Neural progenitor cell (in vitro differentiated cells): ENCODE measurements at regions not wholly inside any gene's neighbourhood (a gene's known extent, or its start where the extent isn't known, plus 50 kb on each side); places are given as distances from the start of the nearest gene placed in this dataset.
A peak's percentile ranks its signal among the peaks of the same experiment; 100 is the strongest.

Experiments
- DNase-seq: peaks from one replicate; pipeline ENCODE4 v3.0.0-alpha.2; 2016; ENCODE audit warnings: low spot score
- H2AFZ ChIP-seq: fragments of 200-600 bp; sonication (generic); replicated peaks from 2 replicates; pipeline ENCODE4 v1.6.1; 2016; ENCODE audit warnings: antibody characterized with exemption
- H3F3A ChIP-seq: fragments of 200-600 bp; sonication (generic); 2 replicates; pipeline ENCODE4 v1.6.1; 2016; ENCODE audit warnings: antibody characterized with exemption, low read depth
- H3K27ac ChIP-seq: fragments of 200-600 bp; sonication (generic); 2 replicates; pipeline ENCODE4 v1.5.1; 2016; ENCODE audit warnings: mild to moderate bottlenecking
- H3K27me3 ChIP-seq: fragments of 200-600 bp; sonication (generic); 2 replicates; pipeline ENCODE4 v1.6.1; 2016; ENCODE audit warnings: mild to moderate bottlenecking, moderate library complexity
- H3K36me3 ChIP-seq: fragments of 200-600 bp; sonication (generic); 2 replicates; pipeline ENCODE4 v1.5.1; 2016
- H3K4me1 ChIP-seq: fragments of 200-600 bp; sonication (generic); 2 replicates; pipeline ENCODE4 v1.6.1; 2016; ENCODE audit warnings: mixed run types
- H3K4me2 ChIP-seq: fragments of 200-600 bp; sonication (generic); 2 replicates; pipeline ENCODE4 v1.6.1; 2016
- H3K4me3 ChIP-seq: fragments of 200-600 bp; sonication (generic); 2 replicates; pipeline ENCODE4 v1.5.1; 2016
- H3K79me2 ChIP-seq: fragments of 200-600 bp; sonication (generic); 2 replicates; pipeline ENCODE4 v1.6.1; 2016; ENCODE audit warnings: low read depth
- H3K9ac ChIP-seq: fragments of 200-600 bp; sonication (generic); 2 replicates; pipeline ENCODE4 v1.6.1; 2016
- H3K9me3 ChIP-seq: fragments of 200-600 bp; sonication (generic); 2 replicates; pipeline ENCODE4 v1.5.1; 2016; ENCODE audit warnings: low read depth
- H4K20me1 ChIP-seq: fragments of 200-600 bp; sonication (generic); 2 replicates; pipeline ENCODE4 v1.6.1; 2016; ENCODE audit warnings: low read depth
- H3K27ac Mint-ChIP-seq: 3 replicates; pipeline ENCODE4 v1.8.0; 2021; ENCODE audit warnings: mixed read lengths
- H3K27me3 Mint-ChIP-seq: 2 replicates; pipeline ENCODE4 v1.8.0; 2022; ENCODE audit warnings: low read depth, mild to moderate bottlenecking, inconsistent platforms, moderate library complexity, mixed read lengths; ENCODE audit not compliant: insufficient read depth
- H3K36me3 Mint-ChIP-seq: 3 replicates; pipeline ENCODE4 v1.8.0; 2021; ENCODE audit warnings: mixed read lengths
- H3K4me1 Mint-ChIP-seq: 3 replicates; pipeline ENCODE4 v1.8.0; 2021; ENCODE audit warnings: mixed read lengths
- H3K4me3 Mint-ChIP-seq: 3 replicates; pipeline ENCODE4 v1.8.0; 2021; ENCODE audit warnings: mild to moderate bottlenecking, moderate library complexity, mixed read lengths
- H3K9me3 Mint-ChIP-seq: 3 replicates; pipeline ENCODE4 v1.8.0; 2020; ENCODE audit warnings: mixed read lengths
- CTCF ChIP-seq: fragments of 200-600 bp; sonication (generic); IDR thresholded peaks from 2 replicates; pipeline ENCODE4 v1.5.1; 2017; ENCODE audit warnings: antibody characterized with exemption, mild to moderate bottlenecking
- EZH2 ChIP-seq: fragments of 200-600 bp; sonication (generic); IDR thresholded peaks from 2 replicates; pipeline ENCODE4 v1.6.1; 2017; ENCODE audit warnings: antibody characterized with exemption, mild to moderate bottlenecking, moderate library complexity
- EZH2phosphoT487 ChIP-seq: fragments of 200-600 bp; sonication (generic); IDR thresholded peaks from 2 replicates; pipeline ENCODE4 v1.6.1; 2017; ENCODE audit warnings: antibody characterized with exemption

- Histone ChIP-seq H3K4me1 (no peaks in the 10 kb centered on the region), H3K79me2 (no peaks in the 10 kb centered on the region), H2AFZ (no peak overlapping the region), H3K9me3 (no peaks in the 10 kb centered on the region), H3K36me3 (no peaks in the 10 kb centered on the region), H3K27ac (no peak overlapping the region), H3F3A (no peaks in the 10 kb centered on the region), H3K27me3 (no peaks in the 10 kb centered on the region), H3K4me3 (no peak overlapping the region), H4K20me1 (no peaks in the 10 kb centered on the region), H3K9ac (no peak overlapping the region), H3K4me2 (no peak overlapping the region)
- TF ChIP-seq EZH2 (no peak), EZH2phosphoT487 (no peak), CTCF (peak; percentile 15)
- Mint-ChIP-seq H3K36me3 (no peaks in the 10 kb centered on the region), H3K4me3 (no peak overlapping the region), H3K4me1 (no peaks in the 10 kb centered on the region), H3K9me3 (no peaks in the 10 kb centered on the region), H3K27ac (no peak overlapping the region), H3K27me3 (no peaks in the 10 kb centered on the region)
- DNase-seq: no peak
Measured at GRCh38 chr4:154686838-154687237, 57.0 kb upstream of the LRAT start.

GRCh38 chr4:154687840-154688239 lies 56.0 kb upstream of the LRAT start:
- Histone ChIP-seq H3K79me2 (no peaks in the 10 kb centered on the region), H3K27me3 (no peaks in the 10 kb centered on the region), H3K4me2 (no peak overlapping the region), H3F3A (no peaks in the 10 kb centered on the region), H3K9me3 (no peaks in the 10 kb centered on the region), H3K4me3 (no peak overlapping the region), H3K27ac (no peak overlapping the region), H3K36me3 (no peaks in the 10 kb centered on the region), H3K9ac (no peak overlapping the region), H3K4me1 (no peaks in the 10 kb centered on the region), H4K20me1 (no peaks in the 10 kb centered on the region), H2AFZ (no peak overlapping the region)
- H3K4me1 Mint-ChIP-seq: no peaks in the 10 kb centered on the region
- H3K27me3 Mint-ChIP-seq: no peaks in the 10 kb centered on the region
- H3K4me3 Mint-ChIP-seq: no peak overlapping the region
- DNase-seq: no peak
- TF ChIP-seq EZH2phosphoT487: no peak
- no peak for TF ChIP-seq EZH2
- no peak overlapping the region for H3K27ac Mint-ChIP-seq
- H3K9me3 Mint-ChIP-seq: no peaks in the 10 kb centered on the region
- no peaks in the 10 kb centered on the region for H3K36me3 Mint-ChIP-seq

GRCh38 chr4:154691229-154691628 lies 52.6 kb upstream of the LRAT start:
- no peak for DNase-seq
- no peak overlapping the region for H2AFZ ChIP-seq
- Mint-ChIP-seq H3K9me3 (no peaks in the 10 kb centered on the region), H3K4me3 (no peak overlapping the region), H3K36me3 (no peaks in the 10 kb centered on the region), H3K27me3 (no peaks in the 10 kb centered on the region), H3K4me1 (no peaks in the 10 kb centered on the region), H3K27ac (no peak overlapping the region)
- TF ChIP-seq EZH2phosphoT487 (no peak), EZH2 (no peak), CTCF (no peak)
- no peaks in the 10 kb centered on the region for H3K9me3 ChIP-seq
- no peak overlapping the region for H3K4me3 ChIP-seq
- no peaks in the 10 kb centered on the region for H3F3A ChIP-seq
- H3K36me3 ChIP-seq: no peaks in the 10 kb centered on the region
- H3K27me3 ChIP-seq: no peaks in the 10 kb centered on the region
- H3K9ac ChIP-seq: no peak overlapping the region
- H3K4me2 ChIP-seq: no peak overlapping the region
- H4K20me1 ChIP-seq: no peaks in the 10 kb centered on the region
- H3K27ac ChIP-seq: no peak overlapping the region
- H3K79me2 ChIP-seq: no peaks in the 10 kb centered on the region
- H3K4me1 ChIP-seq: no peaks in the 10 kb centered on the region

GRCh38 chr4:154692304-154692818 lies 51.4 kb upstream of the LRAT start:
- H2AFZ ChIP-seq: no peak overlapping the region
- Mint-ChIP-seq H3K27me3 (no peaks in the 10 kb centered on the region), H3K4me3 (no peak overlapping the region), H3K4me1 (no peaks in the 10 kb centered on the region), H3K27ac (no peak overlapping the region), H3K36me3 (no peaks in the 10 kb centered on the region), H3K9me3 (no peaks in the 10 kb centered on the region)
- no peaks in the 10 kb centered on the region for H4K20me1 ChIP-seq
- no peaks in the 10 kb centered on the region for H3K36me3 ChIP-seq
- H3K9me3 ChIP-seq: no peaks in the 10 kb centered on the region
- no peaks in the 10 kb centered on the region for H3F3A ChIP-seq
- H3K79me2 ChIP-seq: no peaks in the 10 kb centered on the region
- no peak overlapping the region for H3K4me3 ChIP-seq
- DNase-seq: no peak
- no peak overlapping the region for H3K4me2 ChIP-seq
- no peak overlapping the region for H3K9ac ChIP-seq
- H3K27me3 ChIP-seq: no peaks in the 10 kb centered on the region
- no peak for TF ChIP-seq EZH2
- TF ChIP-seq EZH2phosphoT487: no peak
- no peak overlapping the region for H3K27ac ChIP-seq
- H3K4me1 ChIP-seq: no peaks in the 10 kb centered on the region
